Right cardiac atrium (tissue), 5 donors: ENCODE measurements at regions not wholly inside any gene's neighbourhood (a gene's known extent, or its start where the extent isn't known, plus 50 kb on each side); places are given as distances from the start of the nearest gene placed in this dataset.

Experiments used
- ATAC-seq, 2 donors: fragments of 200-7000 bp; cut with Tn5 transposase; one replicate each; pipeline versions ENCODE4 v1.8.0 to v1.9.1; 2020; ENCODE audit warnings: moderate library complexity in 2 of 2, mild to moderate bottlenecking in 1 of 2
- DNase-seq, 3 donors: peaks; one replicate each; pipeline ENCODE4 v3.0.0-alpha.2; 2020
- H3K27ac ChIP-seq: one replicate; pipeline ENCODE4 v1.5.1; 2013; ENCODE audit warnings: mild to moderate bottlenecking, low read length, control low read depth, moderate library complexity
- H3K27me3 ChIP-seq: one replicate; pipeline ENCODE4 v1.6.1; 2013; ENCODE audit not compliant: control insufficient read depth, insufficient read depth
- H3K4me1 ChIP-seq: one replicate; pipeline ENCODE4 v1.6.1; 2013; ENCODE audit warnings: low read length; ENCODE audit not compliant: control insufficient read depth, insufficient read depth
- H3K4me3 ChIP-seq: one replicate; pipeline ENCODE4 v1.5.1; 2013; ENCODE audit warnings: low read length, control low read depth
- H3K9me3 ChIP-seq: one replicate; pipeline ENCODE4 v1.6.1; 2013; ENCODE audit warnings: low read length; ENCODE audit not compliant: control insufficient read depth
- WGBS: extraction: QIAGEN DNeasy Blood & Tissue Kit; methylation state at CpG from one replicate; pipeline ENCODE4 v1.1.7; 2013; 5-methylcytosine and 5-hydroxymethylcytosine counted together
- intact Hi-C, 4 donors: fragments of 100-400 bp; cut with DNase I; formaldehyde crosslinking; loops; one replicate each; pipeline versions ENCODE4 v1.11.0 to v1.14.0; 2022 to 2023
- donor health status: healthy with polysubstance abuse.
- donor health status: DM: no; HTN: yes; CAD: no.
- donor health status: DM: no; HTN: no; CAD: no.
- donor health status: DM: no; HTN: yes; CAD: no; lungs with severe emphysema.
- donor health status: DM: yes; HTN: yes; CAD: no.

DNA sequence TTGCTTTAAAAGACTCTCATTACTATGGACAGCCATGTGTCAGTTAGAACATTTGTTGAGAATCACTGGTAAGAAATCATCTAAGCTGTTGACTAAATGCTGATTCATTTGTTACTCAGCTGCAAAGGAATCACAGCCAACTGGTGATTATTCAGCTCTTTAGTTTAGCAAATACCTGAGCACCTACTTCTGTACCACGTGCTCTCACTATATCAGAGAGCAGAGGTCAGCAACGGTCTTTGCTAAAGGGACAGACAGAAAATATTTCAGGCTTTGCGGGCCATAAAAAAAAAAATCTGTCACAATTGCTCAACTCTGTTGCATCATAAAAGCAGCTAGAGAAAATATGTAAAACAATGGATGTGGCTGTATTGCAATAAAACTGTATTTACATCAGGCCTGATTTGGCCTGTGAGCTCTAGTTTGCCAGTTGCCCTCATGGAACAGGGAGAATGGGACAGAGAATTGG is 377.6 kb downstream of the DNAH5 start:
- WGBS, result 64% methylated on average over 3 of the region's 3 CpGs
- H3K27ac ChIP-seq, result no peak overlapping the region
- H3K9me3 ChIP-seq, result peaks cover 5% of the 10 kb centered on the region
- ATAC-seq (no peak), DNase-seq (no peak)
- intact Hi-C loops, result no loop called here
- no peaks in the 10 kb centered on the region for H3K4me1 ChIP-seq
- H3K4me3 ChIP-seq, result no peak overlapping the region
- H3K27me3 ChIP-seq, result no peaks in the 10 kb centered on the region

DNA sequence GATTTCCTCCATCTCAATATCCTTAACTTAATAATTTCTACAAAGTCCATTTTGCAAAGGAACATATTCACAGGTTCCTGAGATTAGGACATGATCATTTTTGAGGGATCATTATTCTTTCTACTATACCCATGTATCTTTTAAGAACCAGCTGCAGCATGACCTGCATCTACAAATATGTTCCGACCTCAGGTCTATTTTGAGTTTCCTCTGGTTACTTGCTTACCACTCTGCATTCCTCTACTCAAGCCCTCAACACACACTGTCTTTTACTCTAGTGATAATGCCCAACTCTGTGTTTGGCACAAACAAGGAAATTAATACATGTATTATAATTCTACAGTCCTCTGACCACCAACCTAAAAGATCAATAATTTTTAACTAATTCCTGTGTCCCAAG is 386.1 kb downstream of the DNAH5 start:
- H3K27ac ChIP-seq, result no peak overlapping the region
- H3K27me3 ChIP-seq, result no peaks in the 10 kb centered on the region
- no peak overlapping the region for H3K4me3 ChIP-seq
- no peaks in the 10 kb centered on the region for H3K4me1 ChIP-seq
- 78% methylated on average over 1 of the region's 1 CpG for WGBS
- ATAC-seq (no peak), DNase-seq (no peak)
- peaks cover 2% of the 10 kb centered on the region for H3K9me3 ChIP-seq
- intact Hi-C loops, result no loop called here

DNA sequence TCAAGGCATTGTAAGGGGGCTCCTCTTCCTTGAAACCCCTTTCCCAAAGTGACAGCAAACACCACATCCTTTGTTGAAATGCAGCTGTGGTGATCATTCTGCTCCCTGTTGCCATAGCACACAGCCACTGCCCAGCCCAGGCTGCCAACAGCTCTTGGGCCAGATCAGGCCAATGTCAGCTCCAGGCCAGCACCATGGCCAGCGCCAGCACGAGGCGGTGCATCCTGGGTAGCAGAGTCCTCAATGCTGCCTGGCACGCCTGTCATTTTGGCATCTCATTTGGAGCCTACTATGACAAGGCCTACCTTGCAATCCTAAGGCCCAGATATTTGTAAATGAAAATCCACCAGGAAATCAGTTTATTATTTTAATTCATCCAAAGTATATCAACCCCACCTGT is 390.6 kb downstream of the DNAH5 start:
- ATAC-seq (no peak), DNase-seq (peak in 1 of 3 donors; percentile 53)
- Histone ChIP-seq H3K9me3 (peaks cover 2% of the 10 kb centered on the region), H3K27ac (no peak overlapping the region), H3K27me3 (no peaks in the 10 kb centered on the region), H3K4me1 (no peaks in the 10 kb centered on the region), H3K4me3 (no peak overlapping the region)
- 18% methylated on average over 4 of the region's 4 CpGs for WGBS
- intact Hi-C loops, result no loop called here

DNA sequence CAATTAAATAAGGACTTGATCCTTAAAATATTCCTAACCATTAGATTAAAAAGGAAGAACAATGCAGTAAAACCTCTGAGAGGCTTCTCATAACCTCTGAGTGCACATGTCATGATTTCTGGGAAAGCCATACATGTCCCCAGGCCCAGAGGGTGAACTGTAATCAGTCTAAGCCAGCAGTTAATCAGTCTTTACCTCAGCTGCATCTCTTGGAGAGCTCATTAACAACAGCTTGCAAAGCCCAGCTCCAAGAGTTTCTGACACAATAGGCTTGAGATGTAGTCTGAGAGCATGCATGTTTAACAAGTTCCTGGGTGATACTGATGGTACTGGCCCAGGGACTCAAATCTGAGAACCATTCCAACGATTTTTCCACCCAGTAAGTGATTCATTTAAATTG is 392.1 kb downstream of the DNAH5 start:
- Histone ChIP-seq H3K27ac (no peak overlapping the region), H3K4me3 (no peak overlapping the region), H3K4me1 (no peaks in the 10 kb centered on the region), H3K27me3 (no peaks in the 10 kb centered on the region), H3K9me3 (peaks cover 2% of the 10 kb centered on the region)
- intact Hi-C loops, result no loop called here
- WGBS, result 26% methylated on average over 1 of the region's 1 CpG
- no peak for ATAC-seq
- DNase-seq, result no peak

DNA sequence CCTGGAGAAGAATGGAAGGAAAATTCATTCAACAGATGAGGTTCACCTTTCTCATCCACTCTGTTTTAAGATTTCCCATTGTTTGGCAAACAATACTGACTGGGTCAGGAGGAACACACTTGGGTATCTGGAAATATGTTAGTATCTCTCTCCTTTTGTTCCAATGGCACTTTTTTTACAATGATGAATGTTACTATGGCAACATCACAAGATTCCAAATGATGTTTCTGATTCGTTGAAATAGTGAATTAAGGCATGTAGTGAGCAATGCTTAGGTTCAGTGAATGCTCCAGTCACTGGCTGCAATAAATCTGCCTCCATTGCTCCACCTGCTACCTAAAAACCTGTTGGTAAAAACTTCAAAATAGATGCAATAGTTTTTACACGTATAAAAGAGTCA is 392.8 kb downstream of the DNAH5 start:
- intact Hi-C loops, result no loop called here
- no peak for DNase-seq
- no peak for ATAC-seq
- no peak overlapping the region for H3K4me3 ChIP-seq
- peaks cover 4% of the 10 kb centered on the region for H3K9me3 ChIP-seq
- 32% methylated on average over 2 of the region's 2 CpGs for WGBS
- no peak overlapping the region for H3K27ac ChIP-seq
- no peaks in the 10 kb centered on the region for H3K4me1 ChIP-seq
- H3K27me3 ChIP-seq, result no peaks in the 10 kb centered on the region

DNA sequence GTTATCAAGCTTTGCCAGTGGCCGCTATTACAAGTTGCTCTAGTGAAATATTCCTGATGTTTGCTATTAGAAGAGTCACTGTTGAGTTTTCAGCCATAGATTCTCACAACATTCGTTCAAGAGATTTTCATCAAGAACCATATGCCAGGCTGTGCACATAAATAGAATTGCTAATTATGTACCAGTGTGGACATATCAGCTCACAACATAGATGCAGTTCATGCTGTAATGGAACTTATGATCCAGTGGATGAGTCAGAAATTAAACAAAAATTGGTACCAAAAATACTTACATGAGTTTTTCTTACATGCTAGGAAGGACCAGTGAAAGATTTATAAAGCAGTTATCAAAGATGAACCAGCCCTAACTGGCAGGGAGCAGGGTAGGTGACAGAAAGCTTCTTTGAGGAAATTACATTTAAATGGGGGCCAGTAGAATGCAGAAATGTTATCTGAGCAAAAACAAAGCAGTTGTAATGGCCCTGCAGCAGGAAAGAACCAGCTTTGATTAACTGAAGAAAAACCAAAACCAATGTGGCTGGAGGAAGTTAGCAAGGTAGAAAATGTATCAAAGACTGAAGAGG is 404.2 kb downstream of the DNAH5 start:
- no peak for DNase-seq
- Histone ChIP-seq H3K9me3 (peaks cover 3% of the 10 kb centered on the region), H3K27ac (no peak overlapping the region), H3K4me1 (no peaks in the 10 kb centered on the region), H3K4me3 (no peak overlapping the region), H3K27me3 (no peaks in the 10 kb centered on the region)
- no peak for ATAC-seq
- WGBS, result 60% methylated on average over 2 of the region's 2 CpGs
- intact Hi-C loops, result no loop called here

DNA sequence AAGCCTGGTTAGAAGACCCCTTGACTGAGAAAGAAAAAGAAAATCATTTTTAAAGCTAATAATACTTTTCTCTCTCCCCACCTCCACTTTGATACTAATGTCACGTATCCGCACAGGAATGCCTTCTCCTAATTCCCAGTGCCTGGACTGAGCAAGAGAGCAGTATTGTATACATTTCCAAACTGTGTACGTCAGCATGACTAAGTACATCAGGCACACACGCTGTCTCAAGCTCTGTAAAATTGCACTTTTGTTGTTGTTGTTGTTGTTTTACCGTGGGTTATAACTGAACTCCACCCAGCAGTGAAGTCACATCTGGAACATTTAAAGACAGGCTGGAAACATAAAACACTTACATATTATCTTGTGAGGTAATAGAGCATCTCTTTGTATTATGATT is 407.6 kb downstream of the DNAH5 start:
- ATAC-seq, result no peak
- Histone ChIP-seq H3K4me3 (no peak overlapping the region), H3K27ac (no peak overlapping the region), H3K27me3 (no peaks in the 10 kb centered on the region), H3K4me1 (no peaks in the 10 kb centered on the region), H3K9me3 (peaks cover 2% of the 10 kb centered on the region)
- 83% methylated on average over 5 of the region's 5 CpGs for WGBS
- intact Hi-C loops, result no loop called here
- DNase-seq, result no peak

DNA sequence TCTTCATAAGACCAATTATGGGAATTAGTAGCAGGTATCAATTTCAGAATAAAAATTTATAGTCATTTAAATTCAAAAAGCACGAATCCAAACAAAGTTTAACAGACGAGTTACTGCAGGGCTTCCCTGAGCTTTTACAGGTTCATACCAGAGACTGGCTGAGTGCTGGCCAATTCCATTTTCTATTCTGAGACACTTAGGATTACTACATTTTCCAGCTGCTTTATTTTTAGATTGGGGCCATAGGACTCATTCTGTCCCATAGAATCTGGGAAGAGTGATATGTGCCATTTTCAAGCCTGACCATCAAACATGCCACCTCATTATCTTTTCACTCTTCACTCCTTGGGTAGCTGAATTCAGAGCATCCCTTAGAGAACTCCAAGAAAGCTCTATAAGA is 410.7 kb downstream of the DNAH5 start:
- Histone ChIP-seq H3K4me3 (no peak overlapping the region), H3K9me3 (peaks cover 2% of the 10 kb centered on the region), H3K4me1 (no peaks in the 10 kb centered on the region), H3K27ac (no peak overlapping the region), H3K27me3 (no peaks in the 10 kb centered on the region)
- intact Hi-C loops, result no loop called here
- DNase-seq (no peak), ATAC-seq (no peak)
- WGBS, result 54% methylated on average over 2 of the region's 2 CpGs

DNA sequence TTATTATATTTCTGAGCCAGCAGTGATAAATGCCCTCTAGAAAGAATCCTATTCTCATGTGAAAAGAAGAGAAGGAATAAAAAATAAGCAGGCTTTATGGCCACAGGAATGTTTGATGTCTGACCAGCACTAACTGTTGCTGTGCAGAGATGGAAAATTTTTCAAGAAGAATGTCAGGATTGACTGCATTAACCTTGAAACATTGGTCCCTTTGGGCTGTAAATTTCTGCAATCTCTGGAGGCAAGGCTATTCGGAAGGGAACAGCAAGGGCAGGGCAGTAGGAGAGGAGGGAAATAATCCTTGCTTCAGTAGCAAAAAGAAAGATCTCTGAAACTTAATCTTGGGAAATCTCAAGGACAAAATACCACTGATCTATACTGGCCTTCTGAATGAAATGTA is 415.2 kb downstream of the DNAH5 start:
- DNase-seq, result no peak
- Histone ChIP-seq H3K27me3 (no peaks in the 10 kb centered on the region), H3K4me1 (no peaks in the 10 kb centered on the region), H3K27ac (no peak overlapping the region), H3K9me3 (no peaks in the 10 kb centered on the region), H3K4me3 (no peak overlapping the region)
- WGBS, result 65% methylated on average over 1 of the region's 1 CpG
- no peak for ATAC-seq
- intact Hi-C loops, result no loop called here

DNA sequence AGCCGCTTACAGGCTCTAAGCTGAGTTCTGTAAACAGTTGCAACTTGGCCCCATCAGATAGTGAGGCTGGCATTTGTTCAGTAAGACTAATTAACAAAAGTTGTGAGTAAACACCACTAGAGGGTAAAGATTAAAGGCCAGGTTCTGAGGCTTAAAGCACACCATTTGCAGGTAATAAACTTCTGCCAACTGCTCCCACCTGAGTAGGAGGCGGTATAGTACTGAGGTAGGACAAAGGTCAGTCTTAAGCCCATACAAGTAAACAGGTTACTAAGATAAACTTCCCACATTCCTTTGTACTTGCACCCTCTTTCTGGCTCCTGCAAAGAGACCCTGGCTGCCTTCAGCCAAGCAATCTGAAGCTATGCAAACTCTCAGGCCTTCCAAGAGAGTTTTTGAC is 419.6 kb downstream of the DNAH5 start:
- no peak for ATAC-seq
- H3K27me3 ChIP-seq, result no peaks in the 10 kb centered on the region
- WGBS, result 87% methylated on average over 2 of the region's 2 CpGs
- H3K9me3 ChIP-seq, result no peaks in the 10 kb centered on the region
- no peak overlapping the region for H3K4me3 ChIP-seq
- H3K27ac ChIP-seq, result no peak overlapping the region
- intact Hi-C loops, result no loop called here
- no peaks in the 10 kb centered on the region for H3K4me1 ChIP-seq
- no peak for DNase-seq

DNA sequence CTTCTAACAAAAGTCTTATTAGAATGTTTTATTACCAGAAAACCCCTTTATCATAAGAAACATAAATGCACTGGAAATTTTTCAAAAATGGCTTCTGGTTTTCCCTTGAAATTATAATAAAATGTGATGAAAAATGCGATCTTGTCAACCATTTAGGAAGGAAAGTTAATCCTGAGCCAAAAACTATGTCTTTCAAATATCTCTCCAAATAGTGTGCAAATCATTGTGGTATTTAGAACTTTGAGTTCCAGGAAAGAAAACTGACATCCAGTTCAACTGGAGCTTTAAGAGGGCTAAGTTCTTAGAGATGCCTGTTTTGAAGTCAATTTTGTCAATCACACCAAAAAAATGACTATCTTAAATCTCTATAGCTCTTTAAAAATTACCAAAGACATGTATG is 425.4 kb downstream of the DNAH5 start:
- no peak for ATAC-seq
- no peak overlapping the region for H3K4me3 ChIP-seq
- WGBS, result 74% methylated on average over 1 of the region's 1 CpG
- no peak for DNase-seq
- H3K9me3 ChIP-seq, result no peaks in the 10 kb centered on the region
- H3K4me1 ChIP-seq, result no peaks in the 10 kb centered on the region
- H3K27me3 ChIP-seq, result no peaks in the 10 kb centered on the region
- intact Hi-C loops, result no loop called here
- no peak overlapping the region for H3K27ac ChIP-seq

DNA sequence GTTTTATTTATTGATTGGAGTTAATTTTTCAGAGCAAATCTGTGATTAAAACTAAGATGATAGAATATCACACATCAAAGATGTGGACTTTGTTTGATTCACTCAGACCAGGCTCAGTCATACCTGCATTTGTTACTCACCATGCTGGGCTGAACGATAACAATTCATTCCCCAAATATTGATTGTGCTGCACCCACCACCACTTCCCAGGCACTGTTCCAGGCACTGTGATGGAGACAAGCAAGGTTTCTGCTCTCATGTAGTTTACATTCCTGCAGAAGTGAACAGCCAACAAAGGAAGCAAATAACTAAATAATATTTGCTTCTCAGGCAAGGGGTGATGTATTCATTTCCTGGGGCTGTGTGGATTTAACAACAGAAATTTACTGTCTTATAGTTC is 428.3 kb downstream of the DNAH5 start:
- ATAC-seq (no peak), DNase-seq (no peak)
- intact Hi-C loops, result no loop called here
- no peak overlapping the region for H3K4me3 ChIP-seq
- H3K27me3 ChIP-seq, result no peaks in the 10 kb centered on the region
- H3K4me1 ChIP-seq, result no peaks in the 10 kb centered on the region
- 89% methylated on average over 1 of the region's 1 CpG for WGBS
- no peak overlapping the region for H3K27ac ChIP-seq
- peaks cover 2% of the 10 kb centered on the region for H3K9me3 ChIP-seq
